Endothelial cell of umbilical vein (primary cell): ENCODE measurements at regions not wholly inside any gene's neighbourhood (a gene's known extent, or its start where the extent isn't known, plus 50 kb on each side); places are given as distances from the start of the nearest gene placed in this dataset.

Experiments
- BruUV-seq: library from RNA; stranded (reverse); fragments of 400-500 nt; replicated peaks from 2 replicates; lab custom pipeline; 2021; lab: Mats Ljungman, UMichigan
- CTCF ChIA-PET: fragments of 300-600, 350-600 bp; sonication (Branson Sonifier 250); formaldehyde crosslinking; loops from one replicate; lab custom pipeline; 2021; ENCODE audit warnings: antibody characterized with exemption, inconsistent platforms; lab: Charles Lee
- POLR2A ChIA-PET: fragments of 300-600, 350-600 bp; sonication (Branson Sonifier 250); formaldehyde crosslinking; loops from one replicate; lab custom pipeline; 2021; ENCODE audit warnings: antibody characterized with exemption, inconsistent platforms; lab: Charles Lee
- DNase-seq: peaks from one replicate; pipeline ENCODE4 v3.0.0-alpha.2; 2011; ENCODE audit warnings: low read depth, low spot score
- FAIRE-seq: peaks from 2 replicates; lab custom pipeline; 2011; peaks lifted over from hg19 to GRCh38; lab: Jason Lieb, UNC
- H2AFZ ChIP-seq: 2 replicates; pipeline ENCODE4 v1.6.0; 2012; ENCODE audit warnings: low read depth, low read length, control low read depth, inconsistent platforms
- H3K27ac ChIP-seq: 2 replicates; pipeline ENCODE4 v1.5.1; 2011; ENCODE audit warnings: low read depth, mild to moderate bottlenecking, control low read depth, low read length, moderate library complexity; ENCODE audit not compliant: insufficient read depth
- H3K27me3 ChIP-seq, 2 experiments: 2 replicates each; pipeline versions ENCODE4 v1.6.0 to v1.6.1; 2011; ENCODE audit warnings: low read length in 2 of 2, mixed read lengths in 1 of 2; ENCODE audit not compliant: control insufficient read depth in 2 of 2, insufficient read depth in 2 of 2
- H3K36me3 ChIP-seq, 2 experiments: 2 replicates in 1 of 2; 3 replicates in 1 of 2; pipeline ENCODE4 v1.5.1; 2011; ENCODE audit warnings: low read length in 2 of 2, mild to moderate bottlenecking in 1 of 2, moderate library complexity in 1 of 2; ENCODE audit not compliant: control insufficient read depth in 2 of 2, insufficient read depth in 2 of 2; ENCODE audit errors: extremely low read depth in 1 of 2
- H3K4me1 ChIP-seq: 3 replicates; pipeline ENCODE4 v1.5.1; 2011; ENCODE audit warnings: mild to moderate bottlenecking, low read length; ENCODE audit not compliant: control insufficient read depth, insufficient read depth; ENCODE audit errors: extremely low read depth
- H3K4me2 ChIP-seq: 2 replicates; pipeline ENCODE4 v1.6.1; 2011; ENCODE audit warnings: low read length, control low read depth, mixed read lengths; ENCODE audit not compliant: insufficient read depth
- H3K4me3 ChIP-seq, 3 experiments: fragments of 200-600 bp in 1 of 3; sonication (generic), shearing (Covaris generic) in 1 of 3; replicated peaks in 1 of 3; 2 replicates each; pipeline ENCODE4 v1.5.1; 2011 to 2016; ENCODE audit warnings: control low read depth in 3 of 3, low read length in 3 of 3, mild to moderate bottlenecking in 2 of 3, inconsistent platforms in 1 of 3, low read depth in 1 of 3, moderate library complexity in 1 of 3; ENCODE audit not compliant: insufficient read depth in 1 of 3
- H3K79me2 ChIP-seq: 2 replicates; pipeline ENCODE4 v1.6.0; 2012; ENCODE audit warnings: low read length, inconsistent platforms; ENCODE audit not compliant: control insufficient read depth, insufficient read depth
- H3K9ac ChIP-seq: replicated peaks from 2 replicates; pipeline ENCODE3; 2011; ENCODE audit warnings: low read length, control low read depth; ENCODE audit not compliant: insufficient read depth; ENCODE audit errors: extremely low read depth
- H3K9me1 ChIP-seq: replicated peaks from 3 replicates; pipeline ENCODE4 v1.6.0; 2011; ENCODE audit warnings: mild to moderate bottlenecking, low read length; ENCODE audit not compliant: control insufficient read depth, insufficient read depth; ENCODE audit errors: extremely low read depth
- H3K9me3 ChIP-seq: replicated peaks from 2 replicates; pipeline ENCODE4 v1.5.1; 2012; ENCODE audit warnings: low read length, inconsistent platforms; ENCODE audit not compliant: control insufficient read depth, insufficient read depth
- H4K20me1 ChIP-seq: replicated peaks from 2 replicates; pipeline ENCODE3; 2011; ENCODE audit warnings: mild to moderate bottlenecking, low read length; ENCODE audit not compliant: control insufficient read depth, insufficient read depth; ENCODE audit errors: extremely low read depth
- EZH2 ChIP-seq: IDR thresholded peaks from 2 replicates; pipeline ENCODE4 v1.6.1; 2012; ENCODE audit warnings: borderline replicate concordance, low read depth, mild to moderate bottlenecking, moderate library complexity, low read length, inconsistent platforms; ENCODE audit not compliant: severe bottlenecking
- FOS ChIP-seq: IDR thresholded peaks from 2 replicates; pipeline ENCODE4 v1.6.1; 2011; ENCODE audit warnings: mild to moderate bottlenecking, low read length, moderate library complexity, borderline replicate concordance; ENCODE audit not compliant: insufficient read depth
- GATA2 ChIP-seq: IDR thresholded peaks from 2 replicates; pipeline ENCODE4 v1.7.0; 2011; ENCODE audit warnings: low read depth, mild to moderate bottlenecking, moderate library complexity, mixed read lengths, low read length; ENCODE audit not compliant: insufficient read length, insufficient read depth
- JUN ChIP-seq: IDR thresholded peaks from 2 replicates; pipeline ENCODE4 v1.6.1; 2011; ENCODE audit warnings: borderline replicate concordance, low read depth; ENCODE audit not compliant: insufficient read length, insufficient read depth
- MYC ChIP-seq: IDR thresholded peaks from one replicate; pipeline ENCODE4 v1.6.1; 2011; ENCODE audit warnings: mild to moderate bottlenecking, low read depth, low read length
- POLR2A ChIP-seq: IDR thresholded peaks from 2 replicates; pipeline ENCODE4 v1.6.1; 2012; ENCODE audit warnings: low read depth, mild to moderate bottlenecking, control low read depth, low read length
- POLR2AphosphoS5 ChIP-seq: IDR thresholded peaks from 2 replicates; pipeline ENCODE4 v1.6.1; 2012; ENCODE audit warnings: low read depth, mild to moderate bottlenecking, control low read depth, low read length, moderate library complexity; ENCODE audit not compliant: insufficient read depth
- dilution Hi-C: fragments of 300-500 bp; cut with MboI; formaldehyde crosslinking; loops from one replicate; pipeline ENCODE4 v1.15.0; 2019; ENCODE audit warnings: low sequenced_read_pairs; ENCODE audit not compliant: extremely low pct_ligation_motif_present
- intact Hi-C: fragments of 100-400 bp; cut with micrococcal nuclease; formaldehyde crosslinking; loops from one replicate; pipeline ENCODE4 v1.10.0; 2022
- TF ChIP-seq, protein P1 (sequence below), 2 donors: IDR thresholded peaks; 1 replicate in 1 of 2; 2 replicates in 1 of 2; pipeline ENCODE4 v1.5.1; 2011; ENCODE audit warnings: low read length in 2 of 2, mild to moderate bottlenecking in 2 of 2, moderate library complexity in 2 of 2, control low read depth in 1 of 2, inconsistent platforms in 1 of 2, low read depth in 1 of 2; ENCODE audit not compliant: insufficient read depth in 1 of 2; ENCODE audit errors: extremely low read depth in 1 of 2
- TF ChIP-seq, protein P2 (sequence below): IDR thresholded peaks from 2 replicates; pipeline ENCODE4 v1.6.1; 2011; ENCODE audit not compliant: insufficient read depth, insufficient read length

DNA sequence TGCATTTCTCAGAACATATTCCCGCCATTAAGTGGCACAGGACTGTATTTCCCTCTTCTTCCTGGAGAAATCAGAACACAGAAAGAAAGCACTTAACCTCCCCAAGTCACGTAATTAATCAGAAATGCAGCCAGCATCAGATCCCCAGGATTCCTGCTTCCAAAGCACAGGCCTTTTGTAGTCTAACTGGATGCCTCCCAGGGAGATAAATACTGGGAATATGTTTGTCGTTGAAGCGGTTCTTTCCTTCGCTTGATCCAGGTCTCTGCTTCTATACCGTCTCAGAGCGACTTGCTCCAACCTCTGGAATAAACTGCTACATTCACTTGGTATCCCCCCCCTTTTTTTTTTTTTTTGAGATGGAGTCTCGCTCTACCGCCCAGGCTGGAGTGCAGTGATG lies 198.6 kb downstream of the KBTBD8 start:
- dilution Hi-C loops (no loop called here), intact Hi-C loops (no loop called here)
- H3K9me3 ChIP-seq = no peaks in the 10 kb centered on the region
- no peak overlapping the region for H2AFZ ChIP-seq
- TF ChIP-seq EZH2 (no peak), MYC (no peak), POLR2A (no peak), GATA2 (no peak), JUN (no peak), FOS (no peak), POLR2AphosphoS5 (no peak)
- TF ChIP-seq, protein P1, sequence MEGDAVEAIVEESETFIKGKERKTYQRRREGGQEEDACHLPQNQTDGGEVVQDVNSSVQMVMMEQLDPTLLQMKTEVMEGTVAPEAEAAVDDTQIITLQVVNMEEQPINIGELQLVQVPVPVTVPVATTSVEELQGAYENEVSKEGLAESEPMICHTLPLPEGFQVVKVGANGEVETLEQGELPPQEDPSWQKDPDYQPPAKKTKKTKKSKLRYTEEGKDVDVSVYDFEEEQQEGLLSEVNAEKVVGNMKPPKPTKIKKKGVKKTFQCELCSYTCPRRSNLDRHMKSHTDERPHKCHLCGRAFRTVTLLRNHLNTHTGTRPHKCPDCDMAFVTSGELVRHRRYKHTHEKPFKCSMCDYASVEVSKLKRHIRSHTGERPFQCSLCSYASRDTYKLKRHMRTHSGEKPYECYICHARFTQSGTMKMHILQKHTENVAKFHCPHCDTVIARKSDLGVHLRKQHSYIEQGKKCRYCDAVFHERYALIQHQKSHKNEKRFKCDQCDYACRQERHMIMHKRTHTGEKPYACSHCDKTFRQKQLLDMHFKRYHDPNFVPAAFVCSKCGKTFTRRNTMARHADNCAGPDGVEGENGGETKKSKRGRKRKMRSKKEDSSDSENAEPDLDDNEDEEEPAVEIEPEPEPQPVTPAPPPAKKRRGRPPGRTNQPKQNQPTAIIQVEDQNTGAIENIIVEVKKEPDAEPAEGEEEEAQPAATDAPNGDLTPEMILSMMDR (IDR thresholded peaks at IDR 0.05; ENCODE audit: extremely low read depth in 1 of 2, insufficient read depth in 1 of 2, low read depth in 1 of 2, low read length in 2 of 2) = no peak
- TF ChIP-seq, protein P2, sequence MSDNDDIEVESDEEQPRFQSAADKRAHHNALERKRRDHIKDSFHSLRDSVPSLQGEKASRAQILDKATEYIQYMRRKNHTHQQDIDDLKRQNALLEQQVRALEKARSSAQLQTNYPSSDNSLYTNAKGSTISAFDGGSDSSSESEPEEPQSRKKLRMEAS = no peak
- BruUV-seq = no TSS peak
- ChIA-PET CTCF (no interaction called here), POLR2A (no interaction called here)
- H3K4me2 ChIP-seq = no peak overlapping the region
- H3K4me3 ChIP-seq = no peak overlapping the region
- no peak for FAIRE-seq
- no peaks in the 10 kb centered on the region for H3K79me2 ChIP-seq
- H4K20me1 ChIP-seq = no peaks in the 10 kb centered on the region
- no peaks in the 10 kb centered on the region for H3K27me3 ChIP-seq
- H3K27ac ChIP-seq = no peak overlapping the region
- no peak overlapping the region for H3K9ac ChIP-seq
- no peaks in the 10 kb centered on the region for H3K36me3 ChIP-seq
- H3K4me1 ChIP-seq = no peaks in the 10 kb centered on the region
- no peak for DNase-seq
- no peaks in the 10 kb centered on the region for H3K9me1 ChIP-seq
